Kasumi-1 (cell line): ENCODE measurements at regions not wholly inside any gene's neighbourhood (a gene's known extent, or its start where the extent isn't known, plus 50 kb on each side); places are given as distances from the start of the nearest gene placed in this dataset.
"Not testable (repeated sequence)": the region's sequence is repeated elsewhere in the genome, so short reads cannot be mapped to it uniquely, and the experiment has no call there.

ENCODE experiments used
- DNase-seq, 2 experiments: peaks; one replicate each; lab custom pipeline; 2025; lab: John Stamatoyannopoulos, UW

DNA sequence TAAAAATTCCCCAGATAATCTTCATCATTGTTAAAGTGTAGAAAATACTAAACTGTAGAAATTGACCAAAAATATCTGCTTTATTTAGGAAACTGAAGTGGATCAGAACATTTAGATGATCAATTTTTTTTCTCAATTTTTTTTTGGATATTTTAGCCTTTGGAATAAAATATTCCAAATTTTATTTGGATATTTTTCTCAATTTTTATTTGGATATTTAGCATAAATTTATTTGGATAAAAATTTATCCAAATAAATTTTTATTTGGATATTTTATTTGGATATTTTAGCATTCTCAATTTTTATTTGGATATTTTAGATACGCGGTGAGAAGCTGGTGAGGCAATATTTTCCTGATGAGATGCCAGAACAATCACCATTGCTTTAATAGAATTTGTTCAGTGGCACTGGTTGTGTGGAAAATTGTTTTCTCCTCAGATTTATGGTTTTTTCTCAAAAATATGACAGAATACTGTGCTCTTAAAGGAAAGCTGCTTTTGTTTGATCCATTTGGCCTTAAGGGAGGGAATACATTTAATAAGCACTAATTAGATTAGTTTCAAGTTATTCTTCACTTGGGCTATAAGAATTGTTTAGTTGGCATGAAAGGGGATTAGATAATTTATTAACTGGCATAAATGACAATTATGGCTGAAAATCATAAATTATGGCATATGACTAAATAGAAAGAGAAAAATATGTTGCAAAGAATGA, 470.1 kb downstream of the MFSD1 start:
- DNase-seq = no peak

DNA sequence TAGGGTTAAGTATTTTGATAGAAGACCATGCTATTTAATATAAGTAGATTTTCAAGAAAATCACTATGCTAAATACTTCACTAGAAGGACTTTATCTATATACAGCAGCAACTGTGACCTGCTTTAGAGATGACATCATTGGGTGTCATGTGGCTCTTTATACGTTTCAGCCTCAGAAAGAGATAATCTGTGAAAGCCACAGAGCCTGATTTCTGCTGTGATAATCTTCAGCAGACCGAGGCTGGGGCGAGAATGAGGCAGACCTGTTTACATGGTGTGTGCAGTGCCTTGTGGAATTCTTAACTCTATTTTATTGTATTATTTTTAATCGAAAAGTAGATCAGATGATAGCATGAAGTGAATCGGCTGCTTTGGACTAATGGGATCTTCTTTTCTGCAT, 471.2 kb downstream of the MFSD1 start:
- DNase-seq = no peak

DNA sequence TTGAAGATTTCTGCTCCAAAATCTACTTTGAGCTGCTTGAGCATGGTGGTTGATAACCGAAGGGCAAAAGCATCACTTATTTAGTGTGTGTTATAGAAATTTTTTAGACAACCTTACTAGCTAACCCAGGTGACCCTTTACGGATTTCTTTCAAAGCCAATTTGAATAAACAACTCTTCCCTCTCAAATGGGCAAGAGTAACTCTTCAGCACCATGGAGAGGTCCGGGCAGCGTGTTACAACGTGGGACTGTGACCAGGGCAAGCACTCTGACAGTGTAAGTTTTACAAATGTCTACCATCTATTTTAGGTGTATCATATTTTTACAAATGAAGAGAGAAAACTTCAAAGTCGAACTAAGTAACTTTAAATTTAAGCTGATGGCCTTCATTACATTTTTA, 471.8 kb downstream of the MFSD1 start:
- DNase-seq = peak; percentile 23 to 26

GRCh38 chr3:159275741-159276140, 473.9 kb downstream of the MFSD1 start:
- no peak for DNase-seq

- DNase-seq = no peak
Observed at GRCh38 chr3:159277814-159278213, 476.0 kb downstream of the MFSD1 start.

- no peak for DNase-seq
Observed at GRCh38 chr3:159280386-159281191, 478.7 kb downstream of the MFSD1 start.

DNA sequence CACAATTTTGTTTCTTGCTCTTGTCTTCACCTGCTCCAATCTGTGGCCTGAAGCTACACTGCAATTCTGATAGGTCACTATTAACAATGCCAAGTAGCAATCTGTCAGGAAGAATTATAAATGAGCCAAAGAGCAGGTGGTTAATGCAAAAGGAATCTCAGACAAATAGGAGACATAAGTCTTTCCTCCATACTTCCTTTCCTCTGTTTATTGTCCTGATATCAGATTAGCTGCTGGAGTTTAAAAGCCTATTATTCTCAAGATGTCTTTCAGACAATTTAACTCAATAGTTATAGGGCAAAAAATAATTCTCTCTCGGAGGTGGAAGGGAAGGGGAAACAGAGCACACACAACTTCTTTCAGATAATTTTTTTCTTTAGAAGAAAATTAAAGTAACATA, 491.6 kb downstream of the MFSD1 start:
- DNase-seq = no peak

GRCh38 chr3:159301961-159302360, 500.1 kb downstream of the MFSD1 start:
- DNase-seq = no peak

- DNase-seq = no peak
Observed at GRCh38 chr3:159305017-159305416, 503.2 kb downstream of the MFSD1 start.

DNA sequence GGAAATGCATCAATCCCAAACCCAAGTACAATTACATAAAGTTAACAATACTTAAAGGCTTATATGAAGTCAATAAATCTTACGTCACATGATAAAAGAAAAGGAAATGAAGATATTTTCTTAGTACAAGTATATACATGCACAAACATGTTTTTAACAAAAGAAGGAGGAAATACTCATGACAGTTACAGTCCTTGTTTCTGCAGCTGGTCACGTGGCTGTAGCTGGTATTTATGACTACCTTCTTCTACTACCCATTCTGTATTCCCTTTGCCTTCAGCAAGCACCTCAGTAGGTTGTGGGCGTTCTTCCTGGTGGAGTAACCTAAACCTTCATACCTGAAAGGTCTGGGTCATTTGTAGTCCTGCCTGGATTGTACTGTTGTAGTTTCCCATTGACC, 514.9 kb downstream of the MFSD1 start:
- DNase-seq = not testable (repeated sequence)

DNA sequence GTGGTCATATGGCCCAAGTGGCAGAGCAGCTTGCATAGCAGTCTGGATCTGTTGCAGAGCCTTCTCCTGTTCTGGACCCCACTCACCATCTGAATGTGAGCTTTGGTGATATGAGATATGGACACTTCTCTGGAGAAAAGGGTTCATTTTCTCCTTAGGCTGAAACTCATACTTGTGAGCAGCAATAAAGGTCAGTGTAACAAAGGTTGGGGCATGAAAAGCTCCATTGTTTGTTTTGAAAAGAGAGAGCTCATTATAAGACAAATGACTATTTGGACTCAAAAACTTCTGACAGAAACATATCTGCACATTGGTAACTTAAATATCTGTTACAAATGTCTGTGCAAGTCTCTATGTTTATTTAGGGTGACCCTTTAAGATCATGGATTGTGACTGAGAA, 517.3 kb downstream of the MFSD1 start:
- no peak for DNase-seq

GRCh38 chr3:159322322-159322939, 520.6 kb downstream of the MFSD1 start:
- DNase-seq = no peak

GRCh38 chr3:159323848-159324247, 522.0 kb downstream of the MFSD1 start:
- no peak for DNase-seq

- DNase-seq = no peak
Observed at GRCh38 chr3:159326998-159327397, 525.1 kb downstream of the MFSD1 start.

DNA sequence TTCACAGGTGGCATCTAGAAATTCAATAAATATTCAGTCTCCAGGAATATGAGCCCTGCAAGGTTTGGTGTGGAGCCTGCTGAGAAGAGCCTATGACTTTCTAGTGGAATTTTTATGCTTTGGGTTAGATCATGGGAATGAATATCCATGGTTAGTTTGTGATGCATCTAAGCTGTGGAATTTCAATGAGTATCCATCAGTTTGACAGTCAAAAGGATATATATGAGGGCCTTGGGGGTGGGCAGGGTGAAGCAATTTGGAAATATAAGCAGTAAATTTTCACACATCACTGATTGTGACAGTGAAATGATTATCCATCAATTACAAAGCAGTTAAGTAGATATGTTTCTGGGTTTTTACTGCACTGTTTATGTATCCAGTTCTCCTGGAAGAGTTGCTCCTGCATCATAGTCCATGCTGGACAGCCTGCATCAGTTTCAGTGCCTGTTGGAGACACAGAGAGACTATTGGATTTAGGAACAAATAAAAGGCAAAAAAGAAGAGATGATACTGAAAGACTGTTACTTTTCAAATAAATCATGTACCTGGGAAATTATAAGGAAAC, 530.8 kb downstream of the MFSD1 start:
- DNase-seq = no peak

DNA sequence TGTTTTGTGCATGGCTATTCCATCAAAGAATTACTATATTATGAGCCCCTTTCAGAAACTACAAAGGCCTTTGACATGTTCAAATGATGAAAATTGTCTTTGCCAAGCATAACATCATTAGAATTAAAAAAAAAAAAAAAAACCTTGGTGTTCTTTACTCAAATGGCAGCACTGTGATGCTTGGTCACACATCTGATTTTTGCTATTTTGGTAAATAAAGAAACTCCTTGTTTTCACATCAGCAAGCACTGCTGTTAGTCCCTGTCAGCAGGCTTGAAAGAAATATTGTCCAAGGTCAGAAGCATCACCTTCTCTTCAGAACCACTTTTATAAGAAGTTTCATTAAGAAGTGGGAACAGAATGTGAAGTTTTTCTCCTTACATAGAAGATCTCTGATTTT, 537.3 kb downstream of the MFSD1 start:
- no peak for DNase-seq

DNA sequence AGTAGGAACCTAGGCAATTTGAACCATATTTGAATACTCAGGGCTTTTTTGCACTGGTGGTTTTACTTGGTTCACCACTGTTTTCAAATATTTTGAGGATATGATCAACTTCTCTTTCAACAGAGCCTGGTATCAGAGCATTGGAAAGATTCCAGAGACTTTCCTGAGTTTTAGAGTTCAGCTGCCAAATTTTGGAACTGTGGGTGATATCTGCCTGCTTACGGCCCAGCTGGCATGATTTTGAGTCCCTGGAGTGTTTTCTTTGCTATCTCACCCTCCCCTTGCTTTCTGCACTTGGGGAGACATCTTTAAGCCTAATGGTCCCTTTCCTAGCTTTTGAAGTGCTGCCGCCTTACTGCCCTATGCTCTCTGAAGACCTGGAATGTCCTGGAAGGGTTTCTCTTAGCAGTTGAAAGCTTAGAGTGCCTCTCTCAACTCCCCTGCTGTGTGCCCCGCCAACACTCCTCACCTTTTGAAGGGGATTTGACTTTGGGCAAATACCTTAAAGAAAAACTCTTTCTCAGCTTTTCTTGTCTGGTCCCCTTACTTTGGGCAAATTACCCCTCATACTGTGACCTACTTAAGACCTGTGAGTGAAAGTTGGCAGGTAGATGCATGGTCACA, 539.1 kb downstream of the MFSD1 start:
- no peak for DNase-seq

DNA sequence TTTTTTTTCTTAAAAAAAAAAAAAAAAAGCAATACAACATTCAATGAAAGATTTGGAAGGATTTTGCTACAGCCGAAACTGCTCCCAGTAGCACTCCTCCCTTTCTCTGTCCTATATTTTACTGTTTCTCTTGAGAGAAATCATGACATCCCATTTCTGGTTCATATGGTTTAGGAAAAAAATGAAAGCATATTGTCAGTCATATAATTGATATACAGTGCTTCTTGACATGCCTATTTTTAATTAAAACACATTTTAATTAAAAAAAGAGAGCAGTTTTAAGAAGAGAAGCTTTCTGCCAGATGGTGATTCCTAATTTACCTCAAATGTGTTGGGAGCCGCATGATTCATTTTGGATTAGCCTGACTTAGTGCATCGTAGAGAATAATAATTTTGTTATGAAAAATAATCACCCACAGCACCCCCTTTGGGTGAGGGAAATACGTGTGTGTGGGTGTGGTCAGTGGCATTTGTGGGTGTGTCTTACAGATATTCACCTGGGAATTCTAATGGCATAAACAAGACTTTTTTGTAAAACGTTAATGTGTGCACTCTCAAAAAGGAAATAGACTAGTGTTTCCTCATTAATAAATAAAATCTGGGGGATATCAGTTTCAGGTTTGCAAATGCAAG, 544.5 kb downstream of the MFSD1 start:
- no peak for DNase-seq

- DNase-seq = no peak
Observed at GRCh38 chr3:159348431-159348830, 546.6 kb downstream of the MFSD1 start.

DNA sequence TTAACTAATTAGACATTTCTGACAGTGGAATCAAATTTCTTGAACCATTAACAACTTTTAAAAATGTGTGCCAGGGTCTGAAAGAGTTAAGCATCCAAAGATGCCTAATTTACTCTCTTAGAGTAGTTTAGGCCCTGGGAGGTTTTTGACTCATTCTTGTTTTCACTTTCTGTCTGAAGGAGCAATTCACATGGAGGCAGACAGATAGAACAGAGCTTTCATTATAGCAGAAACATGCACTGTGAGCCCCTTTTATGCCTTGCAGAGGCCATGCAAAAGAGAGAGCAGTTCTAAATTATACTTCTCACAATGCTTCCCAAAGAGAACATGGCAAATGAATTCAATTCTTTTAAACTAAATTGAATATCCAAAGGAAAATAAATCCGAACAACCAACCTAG, 554.8 kb downstream of the MFSD1 start:
- DNase-seq = no peak

DNA sequence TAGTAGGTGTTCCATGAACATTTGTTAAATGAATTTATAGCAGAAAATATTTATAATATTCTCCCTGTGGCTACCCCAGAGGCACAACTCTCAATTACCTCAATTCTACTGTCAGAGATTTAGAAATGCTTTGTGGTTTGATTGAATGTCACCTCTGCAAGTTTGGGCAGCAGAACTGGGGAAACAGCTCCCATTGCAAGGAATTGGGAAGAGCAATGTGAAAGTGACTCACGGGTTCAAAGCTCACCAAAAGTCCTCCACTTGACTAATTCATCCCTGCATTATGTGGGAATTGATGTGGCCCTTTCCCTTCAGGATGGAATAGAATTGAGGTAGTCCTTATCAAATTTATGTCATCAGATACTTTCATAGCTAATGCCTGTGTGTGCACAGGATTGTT, 562.7 kb downstream of the MFSD1 start:
- no peak for DNase-seq

DNA sequence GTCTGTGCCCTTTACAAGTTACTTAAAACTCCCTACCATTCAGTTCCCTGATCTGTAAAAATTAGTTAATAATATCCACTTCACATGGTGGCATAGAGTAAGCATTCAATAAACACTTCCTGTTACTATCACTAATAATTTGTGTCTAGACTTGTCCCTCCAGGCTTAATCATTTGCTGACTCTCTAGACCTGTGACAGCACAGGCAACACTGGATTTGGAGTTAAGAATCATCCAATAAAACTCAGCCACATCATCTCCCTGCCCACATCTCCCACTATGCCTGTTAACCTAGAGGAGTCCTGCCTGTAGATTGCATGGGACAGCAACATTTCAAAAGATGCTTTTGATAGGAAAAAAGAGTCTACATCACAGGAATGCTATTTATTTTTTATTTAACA, 564.6 kb downstream of the MFSD1 start:
- no peak for DNase-seq
